Common myeloid progenitor, CD34-positive (primary cell): ENCODE measurements at regions not wholly inside any gene's neighbourhood (a gene's known extent, or its start where the extent isn't known, plus 50 kb on each side); places are given as distances from the start of the nearest gene placed in this dataset.

Experiments
- CTCF ChIA-PET: fragments of 350-600 bp; sonication (Branson Sonifier 250); formaldehyde crosslinking; loops from one replicate; lab custom pipeline; 2021; ENCODE audit warnings: antibody characterized with exemption; lab: Charles Lee
- POLR2A ChIA-PET: fragments of 350-600 bp; sonication (Branson Sonifier 250); formaldehyde crosslinking; loops from one replicate; lab custom pipeline; 2021; ENCODE audit warnings: antibody characterized with exemption; lab: Charles Lee
- DNase-seq, 3 donors: peaks; one replicate each; pipeline versions ENCODE4 v3.0.0 to v3.0.0-alpha.2; 2013
- H3K27ac ChIP-seq, 2 experiments: 1 replicate in 1 of 2; 2 replicates in 1 of 2; pipeline ENCODE4 v1.7.0; 2013; ENCODE audit warnings: inconsistent platforms in 2 of 2, low read length in 2 of 2, mild to moderate bottlenecking in 2 of 2, low read depth in 1 of 2, moderate library complexity in 1 of 2; ENCODE audit not compliant: severe bottlenecking in 2 of 2, insufficient read depth in 1 of 2, poor library complexity in 1 of 2
- H3K27me3 ChIP-seq, 5 experiments: replicated peaks in 2 of 5; 1 replicate in 3 of 5; 2 replicates in 2 of 5; pipeline versions ENCODE4 v1.6.1 to v1.7.0; 2013; ENCODE audit warnings: low read length in 4 of 5, mild to moderate bottlenecking in 2 of 5, moderate library complexity in 2 of 5, inconsistent platforms in 1 of 5; ENCODE audit not compliant: insufficient read depth in 5 of 5, control insufficient read depth in 4 of 5
- H3K36me3 ChIP-seq, 4 experiments: 1 replicate in 2 of 4; 2 replicates in 2 of 4; pipeline versions ENCODE4 v1.6.1 to v1.7.0; 2013; ENCODE audit warnings: low read length in 3 of 4, control low read depth in 1 of 4, mild to moderate bottlenecking in 1 of 4; ENCODE audit not compliant: control insufficient read depth in 4 of 4, insufficient read depth in 4 of 4
- H3K4me1 ChIP-seq, 4 experiments: 1 replicate in 3 of 4; 2 replicates in 1 of 4; pipeline versions ENCODE4 v1.6.1 to v1.7.1; 2013; ENCODE audit warnings: low read length in 3 of 4, mild to moderate bottlenecking in 3 of 4, control low read depth in 1 of 4, inconsistent platforms in 1 of 4, moderate library complexity in 1 of 4; ENCODE audit not compliant: control insufficient read depth in 4 of 4, insufficient read depth in 4 of 4; ENCODE audit errors: control extremely low read depth in 1 of 4
- H3K4me3 ChIP-seq, 7 experiments: 1 replicate in 4 of 7; 2 replicates in 3 of 7; pipeline versions ENCODE4 v1.5.1 to v1.7.0; 2013; ENCODE audit warnings: mild to moderate bottlenecking in 7 of 7, low read length in 6 of 7, moderate library complexity in 6 of 7, inconsistent platforms in 2 of 7, low read depth in 2 of 7, control low read depth in 1 of 7; ENCODE audit not compliant: insufficient read depth in 4 of 7, control insufficient read depth in 1 of 7; ENCODE audit errors: extremely low read depth in 1 of 7
- H3K9me3 ChIP-seq, 5 experiments: 1 replicate in 4 of 5; 2 replicates in 1 of 5; pipeline versions ENCODE4 v1.6.1 to v1.7.1; 2013; ENCODE audit warnings: low read length in 4 of 5, mild to moderate bottlenecking in 2 of 5, inconsistent platforms in 1 of 5, low read depth in 1 of 5, moderate library complexity in 1 of 5; ENCODE audit not compliant: control insufficient read depth in 4 of 5, insufficient read depth in 2 of 5; ENCODE audit errors: control extremely low read depth in 1 of 5
- WGBS: methylation state at CpG from one replicate; pipeline ENCODE4 v1.1.5; 2013; ENCODE audit not compliant: insufficient coverage; 5-methylcytosine and 5-hydroxymethylcytosine counted together

DNA sequence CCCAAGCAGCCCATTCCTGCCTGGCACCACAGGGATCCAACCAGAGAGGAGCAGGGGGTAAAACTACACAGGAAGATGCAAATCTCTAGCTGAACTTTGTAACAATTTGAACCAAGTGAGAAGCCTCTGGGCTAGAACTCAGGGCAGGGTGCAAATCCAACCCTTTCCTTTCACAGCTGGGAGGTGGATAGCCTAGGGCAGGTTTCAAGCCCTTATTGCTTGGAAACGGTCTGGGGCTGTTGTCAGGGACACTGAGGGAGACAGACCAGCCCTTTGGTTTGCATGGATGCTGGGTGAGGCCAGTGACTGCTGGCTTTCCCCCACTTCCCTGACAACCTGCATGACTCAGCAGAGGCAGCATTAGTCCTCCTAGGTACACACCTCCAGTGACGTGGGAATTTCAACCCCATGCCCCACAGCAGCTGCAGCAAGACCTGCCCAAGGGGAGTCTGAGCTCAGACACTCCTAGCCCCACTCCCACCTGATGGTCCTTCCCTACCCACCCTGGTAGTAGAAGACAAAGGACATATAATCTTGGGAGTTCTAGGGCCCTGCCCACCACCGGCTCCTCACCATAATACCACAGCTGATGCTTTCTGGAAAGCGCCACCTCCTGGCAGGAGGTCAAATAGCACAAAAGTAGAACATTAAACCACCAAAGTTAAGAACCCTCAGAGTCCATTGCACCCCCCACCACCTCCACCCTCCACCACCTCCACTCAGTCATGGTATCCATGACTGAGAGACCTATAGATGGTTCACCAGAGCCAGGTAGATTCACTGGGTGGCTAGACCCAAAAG, 797.7 kb upstream of the MAN1A1 start:
- Histone ChIP-seq H3K4me3 (no peak overlapping the region), H3K27me3 (no peaks in the 10 kb centered on the region), H3K9me3 (peaks cover 0 to 2% (median 0%) of the 10 kb centered on the region in 5 experiments), H3K27ac (no peak overlapping the region), H3K4me1 (no peaks in the 10 kb centered on the region), H3K36me3 (no peaks in the 10 kb centered on the region)
- ChIA-PET POLR2A (no interaction called here), CTCF (no interaction called here)
- no peak for DNase-seq
- 67% methylated on average over 1 of the region's 4 CpGs for WGBS

DNA sequence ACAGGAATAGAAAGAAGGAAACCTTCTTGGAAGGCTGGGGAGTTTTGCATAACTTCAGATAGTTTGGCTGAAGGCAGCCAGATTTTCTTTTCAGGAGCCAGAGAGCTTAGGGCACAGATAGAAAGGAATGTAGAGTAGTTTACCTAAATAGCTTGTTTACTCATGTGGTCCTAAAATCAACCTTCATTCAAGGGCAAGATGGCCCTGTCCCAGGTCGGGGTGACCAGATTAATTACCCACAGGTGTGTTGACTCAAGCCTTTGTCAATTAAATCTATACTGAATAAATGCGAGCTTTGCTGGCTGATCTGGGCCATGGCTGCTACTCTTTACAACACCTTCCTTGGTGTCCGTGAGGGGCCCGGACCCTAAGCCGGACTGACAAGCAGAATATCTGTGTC, 792.0 kb upstream of the MAN1A1 start:
- Histone ChIP-seq H3K36me3 (no peaks in the 10 kb centered on the region), H3K27me3 (no peaks in the 10 kb centered on the region), H3K9me3 (no peaks in the 10 kb centered on the region), H3K4me1 (no peaks in the 10 kb centered on the region), H3K27ac (no peak overlapping the region), H3K4me3 (no peak overlapping the region)
- POLR2A ChIA-PET = no interaction called here
- 95% methylated on average over 5 of the region's 5 CpGs for WGBS
- CTCF ChIA-PET = no interaction called here
- DNase-seq = no peak

DNA sequence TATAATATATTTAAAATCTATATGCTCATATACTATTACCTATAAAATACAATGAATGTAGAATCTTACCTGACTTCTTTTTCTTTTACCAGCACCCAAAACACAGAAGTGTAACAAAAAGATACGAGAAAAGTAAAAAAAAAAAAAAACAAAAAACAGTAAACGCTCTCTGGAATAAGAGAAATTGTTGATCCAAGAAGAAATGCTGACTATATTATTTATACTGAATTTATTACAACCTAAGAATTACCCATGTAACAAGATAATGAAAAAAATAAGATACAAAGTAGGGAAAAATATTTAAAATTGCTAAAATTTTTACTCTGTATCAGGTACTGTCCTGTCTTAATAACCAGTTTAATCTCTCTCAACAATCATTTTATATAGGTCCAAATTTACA, 787.9 kb upstream of the MAN1A1 start:
- Histone ChIP-seq H3K27me3 (no peaks in the 10 kb centered on the region), H3K36me3 (no peaks in the 10 kb centered on the region), H3K27ac (no peak overlapping the region), H3K4me1 (no peaks in the 10 kb centered on the region), H3K9me3 (no peaks in the 10 kb centered on the region), H3K4me3 (no peak overlapping the region)
- ChIA-PET POLR2A (no interaction called here), CTCF (no interaction called here)
- DNase-seq = no peak
- WGBS = no CpG with 5 or more reads among the region's 2 CpGs

DNA sequence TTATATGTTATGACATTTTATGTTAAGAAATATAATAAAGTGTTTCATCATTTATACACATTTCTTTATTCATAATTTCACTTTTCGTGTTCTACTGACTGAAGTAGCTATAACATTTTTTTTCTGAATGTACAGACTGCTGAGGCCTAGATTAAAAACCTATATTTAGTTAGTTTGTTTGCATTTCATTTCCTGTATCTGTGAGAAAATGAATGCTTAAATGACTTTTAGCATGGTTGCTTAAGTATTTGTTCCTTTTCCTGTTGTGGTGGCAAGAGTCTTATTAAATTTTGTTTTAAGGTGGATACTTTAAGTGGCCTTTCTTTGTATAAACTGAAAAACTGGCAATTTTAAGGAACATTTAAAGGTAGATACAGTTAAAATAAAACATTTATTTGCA, 779.7 kb upstream of the MAN1A1 start:
- Histone ChIP-seq H3K9me3 (peaks cover 0 to 1% (median 0%) of the 10 kb centered on the region in 5 experiments), H3K27me3 (no peaks in the 10 kb centered on the region), H3K27ac (no peak overlapping the region), H3K36me3 (no peaks in the 10 kb centered on the region), H3K4me1 (no peaks in the 10 kb centered on the region), H3K4me3 (no peak overlapping the region)
- ChIA-PET CTCF (no interaction called here), POLR2A (no interaction called here)
- no peak for DNase-seq
- no CpG with 5 or more reads among the region's 1 CpG for WGBS

DNA sequence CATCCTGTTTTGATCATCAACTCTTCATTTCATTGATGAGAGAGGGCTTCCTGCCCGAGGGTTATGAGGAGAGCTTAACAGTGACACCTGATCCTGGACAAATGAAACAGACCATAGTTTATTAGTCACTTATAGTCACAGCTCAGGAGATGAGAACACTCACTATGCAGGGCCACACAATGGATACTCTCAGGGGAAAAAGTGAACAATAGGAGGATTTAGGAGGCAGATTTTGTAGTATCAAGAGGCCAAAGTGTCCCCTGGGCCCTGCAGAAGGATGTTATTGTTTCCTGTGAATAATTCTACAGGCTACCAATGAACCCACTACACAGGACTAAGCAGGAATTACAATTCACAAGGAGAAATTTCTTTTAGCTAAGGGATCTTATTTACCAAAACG, 772.8 kb upstream of the MAN1A1 start:
- H3K9me3 ChIP-seq = no peaks in the 10 kb centered on the region
- POLR2A ChIA-PET = no interaction called here
- no peak overlapping the region for H3K27ac ChIP-seq
- no peaks in the 10 kb centered on the region for H3K4me1 ChIP-seq
- no peaks in the 10 kb centered on the region for H3K27me3 ChIP-seq
- CTCF ChIA-PET = no interaction called here
- no peaks in the 10 kb centered on the region for H3K36me3 ChIP-seq
- H3K4me3 ChIP-seq = no peak overlapping the region
- no CpG with 5 or more reads among the region's 2 CpGs for WGBS
- no peak for DNase-seq

DNA sequence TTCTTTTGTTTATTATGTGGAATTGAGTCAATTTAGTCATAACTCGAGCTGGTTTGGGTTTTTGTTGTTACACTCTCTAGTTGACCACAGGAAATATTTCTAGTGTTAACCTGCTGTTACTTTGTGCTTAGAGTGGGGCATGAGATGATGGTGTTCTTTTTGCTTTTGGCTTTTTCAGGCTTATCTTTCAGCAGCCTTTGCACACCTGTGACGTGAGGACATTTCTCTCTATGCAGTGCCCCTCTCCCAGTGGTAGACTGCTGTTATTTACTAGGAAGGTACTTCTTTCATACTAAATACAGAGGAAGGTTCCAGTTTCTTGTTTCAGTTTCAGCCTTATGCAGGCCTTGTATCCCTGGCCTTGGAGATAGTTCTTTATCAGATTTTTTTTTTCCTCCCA, 766.8 kb upstream of the MAN1A1 start:
- DNase-seq = no peak
- H3K4me1 ChIP-seq = no peaks in the 10 kb centered on the region
- ChIA-PET POLR2A (no interaction called here), CTCF (no interaction called here)
- 100% methylated on average over 1 of the region's 2 CpGs for WGBS
- H3K9me3 ChIP-seq = no peaks in the 10 kb centered on the region
- no peak overlapping the region for H3K27ac ChIP-seq
- no peak overlapping the region for H3K4me3 ChIP-seq
- no peaks in the 10 kb centered on the region for H3K27me3 ChIP-seq
- H3K36me3 ChIP-seq = no peaks in the 10 kb centered on the region

DNA sequence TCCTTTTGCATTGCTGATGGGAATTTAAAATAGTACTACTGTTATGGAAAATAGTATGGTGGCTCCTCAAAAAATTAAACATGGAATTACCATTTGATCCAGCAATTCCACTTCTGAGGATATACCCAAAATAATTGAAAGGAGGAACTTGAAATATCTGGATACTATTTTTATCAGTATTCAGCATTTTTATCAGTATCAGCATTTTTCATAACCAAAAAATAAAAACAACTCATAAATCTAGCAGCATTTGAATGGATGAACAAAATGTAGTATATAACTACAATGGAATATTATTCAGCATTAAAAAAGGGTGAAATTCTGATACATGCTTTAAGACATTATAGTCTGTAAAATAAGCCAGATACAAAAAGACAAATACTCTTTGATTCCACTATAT, 763.4 kb upstream of the MAN1A1 start:
- H3K4me3 ChIP-seq = no peak overlapping the region
- CTCF ChIA-PET = no interaction called here
- H3K36me3 ChIP-seq = no peaks in the 10 kb centered on the region
- no peaks in the 10 kb centered on the region for H3K27me3 ChIP-seq
- H3K9me3 ChIP-seq = no peaks in the 10 kb centered on the region
- no peaks in the 10 kb centered on the region for H3K4me1 ChIP-seq
- POLR2A ChIA-PET = no interaction called here
- DNase-seq = no peak
- no peak overlapping the region for H3K27ac ChIP-seq
